Large intestine (tissue), 3 donors: ENCODE measurements at regions not wholly inside any gene's neighbourhood (a gene's known extent, or its start where the extent isn't known, plus 50 kb on each side); places are given as distances from the start of the nearest gene placed in this dataset.
"Not testable (repeated sequence)": the region's sequence is repeated elsewhere in the genome, so short reads cannot be mapped to it uniquely, and the experiment has no call there.

ENCODE experiments used
- DNase-seq, 2 donors: peaks; one replicate each; pipeline versions ENCODE4 v3.0.0 to v3.0.0-alpha.2; 2013
- H3K27ac ChIP-seq: one replicate; pipeline ENCODE4 v1.5.1; 2013; ENCODE audit warnings: low read length
- H3K27me3 ChIP-seq: 2 replicates; pipeline ENCODE4 v1.6.1; 2013; ENCODE audit warnings: low read length; ENCODE audit not compliant: control insufficient read depth, insufficient read depth
- H3K36me3 ChIP-seq: 2 replicates; pipeline ENCODE4 v1.6.1; 2013; ENCODE audit warnings: low read length; ENCODE audit not compliant: control insufficient read depth, insufficient read depth
- H3K4me1 ChIP-seq: one replicate; pipeline ENCODE4 v1.6.1; 2013; ENCODE audit warnings: low read length; ENCODE audit not compliant: control insufficient read depth, insufficient read depth
- H3K4me3 ChIP-seq: one replicate; pipeline ENCODE4 v1.5.1; 2013; ENCODE audit warnings: low read length
- H3K9me3 ChIP-seq: one replicate; pipeline ENCODE4 v1.6.1; 2013; ENCODE audit warnings: mild to moderate bottlenecking, low read depth, low read length, moderate library complexity; ENCODE audit not compliant: control insufficient read depth
- WGBS: methylation state at CpG from one replicate; pipeline ENCODE4 v1.1.5; 2013; ENCODE audit warnings: low lambda C conversion rate; ENCODE audit not compliant: insufficient coverage; 5-methylcytosine and 5-hydroxymethylcytosine counted together

DNA sequence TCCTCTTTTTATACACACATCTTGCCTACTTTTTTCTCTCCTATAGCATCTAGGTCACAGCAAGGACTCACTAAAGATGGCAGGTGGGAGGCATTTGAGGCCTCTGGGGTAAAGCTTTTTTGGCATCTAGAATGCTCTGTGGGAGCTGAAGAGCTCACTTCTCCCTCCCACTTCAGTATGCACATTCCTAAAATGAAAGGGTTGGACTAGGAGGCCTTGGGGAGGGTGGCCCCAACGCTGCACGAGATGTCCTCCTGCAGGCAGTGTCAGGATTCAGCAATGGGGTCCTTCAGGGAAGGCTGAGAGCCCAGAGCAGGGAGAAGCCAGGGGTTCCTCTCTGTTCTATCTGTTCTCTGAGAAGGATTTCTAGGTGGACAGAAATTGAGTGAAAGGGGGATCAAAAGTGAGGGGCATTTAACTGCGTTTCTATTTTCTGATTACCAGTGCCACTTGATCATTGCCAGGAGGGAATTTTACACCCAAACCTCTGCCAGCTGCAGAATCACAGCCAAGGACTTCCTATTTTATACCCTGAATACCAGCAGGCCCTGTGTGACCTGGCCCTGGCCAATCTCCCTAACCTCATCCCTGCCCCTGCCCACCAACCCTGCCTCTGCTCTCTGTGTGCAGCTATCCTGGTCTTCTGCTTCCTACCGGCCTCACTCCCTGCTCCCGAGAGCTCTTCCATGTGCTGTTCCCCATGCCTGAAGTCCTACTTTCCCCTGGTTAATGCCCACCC lies 186.2 kb downstream of the CYP26B1 start:
- no peak for DNase-seq
- Histone ChIP-seq H3K27me3 (no peaks in the 10 kb centered on the region), H3K27ac (no peak overlapping the region), H3K9me3 (peaks cover 8% of the 10 kb centered on the region), H3K4me1 (no peaks in the 10 kb centered on the region), H3K36me3 (no peaks in the 10 kb centered on the region), H3K4me3 (no peak overlapping the region)
- WGBS, result no CpG with 5 or more reads among the region's 5 CpGs

DNA sequence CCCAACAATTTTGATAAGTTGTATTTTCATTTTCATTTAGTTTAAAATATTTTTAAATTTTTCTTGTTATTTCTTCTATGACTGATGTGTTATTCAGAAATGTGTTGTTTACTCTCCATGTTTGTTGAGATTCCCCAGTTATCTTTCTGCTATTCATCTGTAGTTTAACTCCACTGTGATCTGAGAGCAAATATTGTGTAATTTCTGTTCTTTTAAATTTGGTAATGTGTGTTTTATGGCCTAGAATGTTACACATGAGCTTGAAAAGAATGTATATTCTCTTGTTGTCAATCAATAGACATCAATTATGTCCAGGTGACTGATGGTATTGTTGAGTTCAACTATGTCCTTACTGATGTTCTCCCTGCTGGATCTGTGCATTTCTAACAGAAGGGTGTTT lies 188.2 kb downstream of the CYP26B1 start:
- H3K4me3 ChIP-seq, result no peak overlapping the region
- DNase-seq, result no peak
- no peaks in the 10 kb centered on the region for H3K4me1 ChIP-seq
- H3K27me3 ChIP-seq, result no peaks in the 10 kb centered on the region
- H3K36me3 ChIP-seq, result no peaks in the 10 kb centered on the region
- H3K9me3 ChIP-seq, result peaks cover 8% of the 10 kb centered on the region
- H3K27ac ChIP-seq, result no peak overlapping the region

DNA sequence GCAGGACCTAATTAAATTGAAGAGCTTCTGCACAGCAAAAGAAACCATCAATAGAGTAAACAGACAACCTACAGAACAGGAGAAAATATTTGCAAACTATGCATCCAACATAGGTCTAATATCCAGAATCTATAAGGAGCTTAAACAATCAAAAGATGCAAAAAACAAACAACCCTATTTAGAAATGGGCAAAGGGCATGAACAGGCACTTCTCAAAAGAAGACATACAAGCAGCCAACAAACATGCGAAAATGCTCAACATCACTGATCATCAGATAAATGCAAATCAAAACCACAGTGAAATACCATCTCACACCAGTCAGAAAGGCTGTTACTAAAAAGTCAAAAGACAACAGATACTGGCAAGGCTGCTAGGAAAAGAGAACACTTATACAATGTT lies 189.2 kb downstream of the CYP26B1 start:
- WGBS, result no CpG with 5 or more reads among the region's 1 CpG
- H3K27ac ChIP-seq, H3K27me3 ChIP-seq, H3K4me1 ChIP-seq, H3K9me3 ChIP-seq, DNase-seq, H3K36me3 ChIP-seq, H3K4me3 ChIP-seq: not testable (repeated sequence)

DNA sequence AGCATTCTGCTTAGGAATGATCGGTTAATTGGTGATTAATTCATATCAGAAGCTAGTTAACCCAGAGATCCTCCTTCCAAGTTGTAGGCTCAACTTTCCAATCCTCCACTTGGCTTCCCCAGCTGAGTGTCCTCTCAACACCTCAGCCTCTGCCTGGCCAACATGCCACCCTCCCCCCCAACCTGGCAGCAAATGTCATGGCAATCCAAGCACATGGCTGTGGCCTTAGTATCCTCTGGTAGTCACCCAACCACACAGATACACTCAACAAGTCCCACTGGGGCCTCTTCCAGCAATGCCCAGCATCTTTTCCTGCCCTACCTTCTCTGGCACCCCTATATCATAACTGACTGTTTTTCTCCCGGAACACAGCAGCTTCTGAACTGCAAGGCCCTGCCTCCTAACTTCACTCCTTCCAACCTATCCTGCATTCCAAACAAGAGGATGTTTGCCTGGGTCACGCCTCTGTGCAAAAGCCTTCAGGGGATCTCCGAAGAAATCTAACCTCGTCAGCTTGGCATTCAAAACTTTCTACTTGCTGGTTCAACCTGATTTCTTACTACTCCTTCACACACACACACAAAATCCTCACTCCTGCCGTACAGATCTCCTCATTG lies 195.0 kb downstream of the CYP26B1 start:
- H3K36me3 ChIP-seq, result no peaks in the 10 kb centered on the region
- WGBS, result 33% methylated on average over 1 of the region's 6 CpGs
- no peaks in the 10 kb centered on the region for H3K27me3 ChIP-seq
- no peak for DNase-seq
- no peaks in the 10 kb centered on the region for H3K4me1 ChIP-seq
- no peak overlapping the region for H3K27ac ChIP-seq
- no peaks in the 10 kb centered on the region for H3K9me3 ChIP-seq
- H3K4me3 ChIP-seq, result no peak overlapping the region

DNA sequence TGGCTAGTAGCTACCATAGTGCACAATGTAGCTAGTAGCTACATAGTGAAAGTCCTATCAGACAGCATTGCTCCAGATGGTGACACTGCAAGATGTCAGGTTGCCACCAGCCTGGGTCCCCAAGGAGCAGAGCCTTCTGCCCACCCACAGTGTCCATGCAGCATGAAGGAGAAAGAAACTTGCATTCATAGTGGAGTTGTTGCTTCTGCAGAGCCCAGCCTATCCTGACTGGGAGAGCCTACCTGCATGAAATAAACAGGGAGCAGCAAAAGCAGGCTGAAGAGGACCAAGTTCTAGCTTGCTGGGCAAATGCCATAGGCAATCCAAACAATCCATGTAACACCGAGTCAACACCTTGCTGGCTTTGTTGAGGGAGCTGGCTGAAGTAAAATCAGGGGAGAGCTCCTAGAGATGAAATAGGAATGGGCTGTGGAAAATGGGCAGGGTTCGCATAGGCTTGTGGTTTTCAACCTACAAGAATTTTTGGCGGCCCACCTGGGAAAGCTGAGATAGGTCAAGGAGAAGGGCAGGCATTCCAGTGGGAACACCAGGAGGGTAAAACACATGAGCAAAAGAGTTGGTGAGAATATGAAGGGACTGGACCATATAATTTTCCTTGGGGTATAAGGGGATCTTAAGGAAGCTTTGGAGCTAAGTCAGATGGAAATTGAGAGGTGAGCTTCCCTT lies 195.8 kb downstream of the CYP26B1 start:
- H3K4me3 ChIP-seq, result no peak overlapping the region
- no CpG with 5 or more reads among the region's 3 CpGs for WGBS
- DNase-seq, result no peak
- H3K9me3 ChIP-seq, result no peaks in the 10 kb centered on the region
- no peaks in the 10 kb centered on the region for H3K36me3 ChIP-seq
- H3K4me1 ChIP-seq, result no peaks in the 10 kb centered on the region
- no peaks in the 10 kb centered on the region for H3K27me3 ChIP-seq
- no peak overlapping the region for H3K27ac ChIP-seq

DNA sequence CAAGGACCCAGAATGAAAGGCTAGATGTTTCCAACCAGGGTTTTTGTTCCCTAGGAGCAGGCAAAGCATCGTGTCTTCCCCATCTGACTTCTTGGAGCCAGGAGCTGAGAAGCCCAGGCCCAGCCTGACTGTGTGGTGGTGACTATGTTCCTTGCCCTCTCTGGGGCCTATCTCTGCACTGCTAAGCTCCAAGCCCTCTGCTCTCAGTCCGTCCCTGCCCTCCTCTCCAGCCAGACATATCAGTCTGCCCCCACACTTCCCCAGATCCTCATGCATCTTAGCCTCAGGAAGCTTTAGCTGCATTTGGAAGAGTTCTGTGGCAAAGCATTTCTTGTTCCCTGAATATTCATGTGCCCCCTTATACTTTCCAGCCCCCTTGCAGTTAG lies 196.6 kb downstream of the CYP26B1 start:
- no CpG with 5 or more reads among the region's 2 CpGs for WGBS
- Histone ChIP-seq H3K36me3 (no peaks in the 10 kb centered on the region), H3K4me1 (no peaks in the 10 kb centered on the region), H3K27me3 (no peaks in the 10 kb centered on the region), H3K27ac (no peak overlapping the region), H3K4me3 (no peak overlapping the region), H3K9me3 (no peaks in the 10 kb centered on the region)
- DNase-seq, result no peak

DNA sequence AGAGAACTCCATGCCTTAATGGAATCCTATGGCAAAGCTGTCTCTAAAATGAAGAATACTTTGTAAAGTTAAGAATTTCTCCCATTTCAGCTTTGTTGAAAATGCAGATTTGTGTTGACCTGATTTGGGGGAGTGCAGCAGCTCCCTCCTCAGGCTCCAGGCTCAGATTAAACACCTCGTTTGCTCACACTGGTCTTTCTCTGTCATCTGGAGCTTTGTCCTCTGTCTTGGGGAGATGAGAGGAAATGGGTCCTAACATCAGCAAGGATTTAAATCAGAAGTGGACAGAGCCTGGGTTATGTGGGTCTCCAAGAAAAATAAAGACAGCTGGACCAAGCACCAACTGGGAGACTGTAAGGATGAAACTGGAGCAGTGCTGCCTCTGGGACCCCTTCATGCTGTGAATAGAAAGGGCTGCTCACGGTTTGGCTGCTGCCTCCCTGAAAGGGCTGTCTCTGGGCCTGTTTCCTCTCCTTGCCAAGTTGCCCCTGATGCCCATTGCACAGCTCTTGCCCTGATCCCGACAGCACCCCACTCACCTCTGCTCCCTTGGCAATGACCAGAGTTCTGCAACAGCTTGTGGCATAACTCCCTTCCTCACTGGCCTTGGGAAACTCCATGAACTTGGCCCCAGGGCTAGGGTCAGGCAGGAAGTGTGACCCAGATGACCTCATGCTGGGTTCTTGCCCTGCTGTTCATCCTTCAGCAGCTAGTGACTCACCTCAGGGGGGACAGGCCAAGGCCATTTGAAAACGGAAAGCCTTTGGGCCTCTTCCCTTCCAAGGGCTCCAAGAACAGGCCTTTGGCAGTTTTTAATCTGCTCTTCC lies 197.2 kb downstream of the CYP26B1 start:
- H3K27me3 ChIP-seq, result no peaks in the 10 kb centered on the region
- H3K36me3 ChIP-seq, result no peaks in the 10 kb centered on the region
- no CpG with 5 or more reads among the region's 4 CpGs for WGBS
- no peak for DNase-seq
- H3K4me3 ChIP-seq, result no peak overlapping the region
- H3K9me3 ChIP-seq, result no peaks in the 10 kb centered on the region
- no peak overlapping the region for H3K27ac ChIP-seq
- no peaks in the 10 kb centered on the region for H3K4me1 ChIP-seq

DNA sequence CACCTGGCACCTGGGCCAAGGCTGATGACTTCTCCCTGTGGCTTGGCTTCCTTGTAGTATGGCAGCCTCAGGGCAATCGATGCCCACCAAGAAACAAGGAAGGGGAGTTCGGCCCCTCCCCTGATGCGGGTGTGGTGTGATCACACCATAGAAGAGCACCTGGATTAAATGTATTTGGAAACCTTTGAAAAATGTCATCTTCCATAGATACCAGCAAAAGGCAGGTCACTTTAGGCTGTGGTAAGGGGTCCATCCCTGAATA lies 198.2 kb downstream of the CYP26B1 start:
- no CpG with 5 or more reads among the region's 3 CpGs for WGBS
- Histone ChIP-seq H3K4me1 (no peaks in the 10 kb centered on the region), H3K36me3 (no peaks in the 10 kb centered on the region), H3K4me3 (no peak overlapping the region), H3K9me3 (no peaks in the 10 kb centered on the region), H3K27me3 (no peaks in the 10 kb centered on the region), H3K27ac (no peak overlapping the region)
- DNase-seq, result no peak

DNA sequence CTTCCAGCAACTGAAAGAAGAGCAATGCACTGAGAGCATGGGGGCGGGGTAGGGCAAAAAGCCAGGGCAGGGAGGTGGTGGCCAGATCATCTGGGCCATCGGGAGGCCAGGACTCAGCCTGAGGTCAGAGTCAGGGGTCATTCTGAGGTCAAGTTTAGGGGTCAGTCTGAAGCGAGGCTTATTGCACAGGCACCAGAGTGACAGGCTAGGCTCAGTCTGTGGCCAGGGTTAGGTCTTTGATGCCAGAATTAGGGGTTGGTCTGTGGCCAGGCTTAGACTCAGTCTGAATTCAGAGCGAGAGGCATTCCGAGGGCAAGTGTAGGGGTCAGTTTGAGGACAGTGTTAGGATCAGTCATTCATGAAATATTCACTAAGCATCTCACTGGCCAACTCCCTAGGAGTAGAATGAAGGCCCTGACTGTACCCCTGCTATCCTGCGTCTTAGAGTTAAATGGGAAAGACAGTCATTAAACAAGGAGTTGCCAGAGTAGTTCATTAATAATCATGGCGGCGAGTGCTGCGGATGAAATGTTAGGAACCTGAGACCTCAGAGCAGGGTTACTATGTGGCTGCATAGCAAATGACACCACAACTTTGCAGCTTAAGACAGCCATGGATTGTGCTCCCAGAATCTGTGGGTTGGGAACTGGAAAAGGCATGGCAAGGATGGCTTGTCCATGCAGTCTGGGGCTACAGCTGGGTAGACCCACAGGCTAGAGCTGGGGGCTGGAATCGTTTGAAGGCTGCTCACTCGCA lies 198.7 kb downstream of the CYP26B1 start:
- Histone ChIP-seq H3K4me1 (no peaks in the 10 kb centered on the region), H3K4me3 (no peak overlapping the region), H3K27ac (no peak overlapping the region), H3K9me3 (no peaks in the 10 kb centered on the region), H3K36me3 (no peaks in the 10 kb centered on the region), H3K27me3 (no peaks in the 10 kb centered on the region)
- DNase-seq, result no peak
- no CpG with 5 or more reads among the region's 11 CpGs for WGBS

DNA sequence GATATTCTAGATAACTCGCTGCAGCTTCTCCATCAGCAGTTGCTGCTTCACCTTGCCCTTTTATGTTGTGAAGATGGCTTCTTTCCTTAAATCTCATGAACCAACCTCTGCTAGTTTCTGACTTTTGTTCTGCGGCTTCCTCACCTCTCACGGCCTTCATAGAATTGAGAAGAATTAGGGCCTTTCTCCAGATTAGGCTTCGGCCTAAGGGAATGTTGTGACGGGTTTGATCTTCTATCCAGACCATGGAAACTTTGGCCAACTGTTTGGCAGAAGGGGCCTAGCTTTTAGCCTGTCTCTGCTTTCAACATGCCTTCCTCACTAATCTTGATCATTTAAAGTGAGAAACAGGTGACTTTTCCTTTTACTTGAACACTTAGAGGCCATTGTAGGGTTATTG lies 199.9 kb downstream of the CYP26B1 start:
- no peak for DNase-seq
- Histone ChIP-seq H3K4me1 (no peaks in the 10 kb centered on the region), H3K9me3 (no peaks in the 10 kb centered on the region), H3K27ac (no peak overlapping the region), H3K4me3 (no peak overlapping the region), H3K36me3 (no peaks in the 10 kb centered on the region), H3K27me3 (no peaks in the 10 kb centered on the region)
- WGBS, result no CpG with 5 or more reads among the region's 5 CpGs
